GM23338 (cell line): ENCODE measurements at regions not wholly inside any gene's neighbourhood (a gene's known extent, or its start where the extent isn't known, plus 50 kb on each side); places are given as distances from the start of the nearest gene placed in this dataset.

ENCODE experiments used
- CTCF ChIP-seq, 2 experiments: fragments of 200-600 bp in 1 of 2; sonication (generic) in 1 of 2; conservative IDR thresholded peaks; 2 replicates each; pipeline versions ENCODE4 v1.5.1 to v1.6.1; 2016 to 2017; ENCODE audit warnings: antibody characterized with exemption in 2 of 2, low read depth in 2 of 2, mild to moderate bottlenecking in 2 of 2, moderate library complexity in 1 of 2
- ETS1 ChIP-seq: IDR thresholded peaks from 2 replicates; pipeline ENCODE4 v1.6.1; 2016; ENCODE audit warnings: antibody characterized with exemption
- EZH2 ChIP-seq: fragments of 200-600 bp; sonication (generic); IDR thresholded peaks from one replicate; pipeline ENCODE4 v1.8.0; 2017; ENCODE audit warnings: antibody characterized with exemption, mild to moderate bottlenecking, low read depth; ENCODE audit not compliant: unreplicated experiment
- EZH2phosphoT487 ChIP-seq: fragments of 200-600 bp; sonication (generic); IDR thresholded peaks from one replicate; pipeline ENCODE4 v1.8.1; 2018; ENCODE audit warnings: antibody characterized with exemption; ENCODE audit not compliant: unreplicated experiment
- JUNB ChIP-seq: IDR thresholded peaks from one replicate; pipeline ENCODE4 v1.6.1; 2016; ENCODE audit warnings: antibody characterized with exemption; ENCODE audit not compliant: unreplicated experiment
- POLR2AphosphoS5 ChIP-seq: IDR thresholded peaks from 2 replicates; pipeline ENCODE4 v1.6.1; 2016; ENCODE audit warnings: antibody characterized with exemption, low read depth
- REST ChIP-seq: IDR thresholded peaks from one replicate; pipeline ENCODE4 v1.6.1; 2018; ENCODE audit warnings: antibody characterized with exemption; ENCODE audit not compliant: unreplicated experiment
- ZNF331 ChIP-seq: fragments of 250-450 bp; sonication (Bioruptor Pico); IDR thresholded peaks from 2 replicates; pipeline ENCODE4 v1.5.0; 2020; ENCODE audit warnings: low read depth, mild to moderate bottlenecking, moderate library complexity
- ZNF462 ChIP-seq: fragments of 250-450 bp; sonication (Bioruptor Pico); IDR thresholded peaks from 2 replicates; pipeline ENCODE4 v1.5.0; 2020; ENCODE audit warnings: mild to moderate bottlenecking, moderate library complexity

GRCh38 chr9:78149702-78150291 lies 86.1 kb upstream of the CEP78 start:
- TF ChIP-seq CTCF (conservative IDR thresholded peaks at IDR 0.05; ENCODE audit: low read depth in 2 of 2) (no peak), POLR2AphosphoS5 (no peak), JUNB (no peak), EZH2 (no peak), REST (no peak), ETS1 (no peak), ZNF331 (CRISPR knock-in tag) (no peak), ZNF462 (CRISPR knock-in tag) (no peak), EZH2phosphoT487 (no peak)
